SIG-M5 (cell line): ENCODE measurements at regions not wholly inside any gene's neighbourhood (a gene's known extent, or its start where the extent isn't known, plus 50 kb on each side); places are given as distances from the start of the nearest gene placed in this dataset.

Source experiments
- DNase-seq: peaks from one replicate; lab custom pipeline; 2025; lab: John Stamatoyannopoulos, UW

GRCh38 chr4:74642006-74642405, 152.3 kb downstream of the BTC start:
- no peak for DNase-seq

- no peak for DNase-seq
Observed at GRCh38 chr4:74649193-74649592, 145.1 kb downstream of the BTC start.

DNA sequence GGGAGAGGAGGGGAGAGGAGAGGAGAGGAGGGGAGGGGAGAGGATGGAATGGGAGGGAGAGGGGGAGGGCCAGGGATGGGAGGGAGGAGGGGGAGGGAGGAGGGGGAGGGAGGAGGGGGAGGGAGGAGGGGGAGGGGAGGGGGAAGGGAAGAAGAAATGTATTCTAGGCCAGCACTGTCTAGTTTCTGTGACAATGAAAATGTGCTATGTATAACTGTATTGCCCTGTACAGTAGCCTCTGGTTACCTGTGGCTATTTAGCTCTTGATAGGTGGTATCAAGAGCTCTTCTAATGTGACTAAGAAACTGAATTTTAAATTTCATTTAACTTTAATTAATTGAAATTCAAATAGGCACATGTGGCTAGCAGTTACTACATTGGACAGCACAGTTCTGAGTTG, 143.1 kb downstream of the BTC start:
- DNase-seq = no peak

- DNase-seq = no peak
Observed at GRCh38 chr4:74653331-74654229, 140.7 kb downstream of the BTC start.

DNA sequence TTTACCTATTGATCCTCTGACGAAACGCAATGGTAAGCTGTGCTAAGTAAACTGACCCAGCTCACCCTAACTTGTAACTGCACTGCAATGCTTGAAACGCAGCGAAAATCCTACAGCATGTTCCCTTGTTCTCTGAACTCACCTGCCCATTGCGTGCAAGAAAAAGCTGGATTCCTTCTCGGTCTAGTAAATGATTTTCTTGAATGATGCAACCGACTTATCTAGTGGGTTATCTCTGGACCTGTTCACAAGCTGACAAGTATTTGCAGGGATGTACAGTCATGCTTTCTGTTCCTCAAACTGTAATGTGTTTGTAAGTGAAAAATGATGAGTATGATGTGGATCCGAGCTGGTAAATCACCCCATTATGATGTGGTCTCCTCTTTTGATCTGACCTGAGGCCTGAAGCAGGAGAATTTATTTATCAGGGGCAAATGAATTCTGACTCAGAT, 140.1 kb downstream of the BTC start:
- DNase-seq = peak; percentile 19

GRCh38 chr4:74656596-74656995, 137.7 kb downstream of the BTC start:
- no peak for DNase-seq

- no peak for DNase-seq
Observed at GRCh38 chr4:74658116-74658515, 136.2 kb downstream of the BTC start.

- no peak for DNase-seq
Observed at GRCh38 chr4:74659576-74660411, 134.5 kb downstream of the BTC start.

GRCh38 chr4:74660866-74661265, 133.5 kb downstream of the BTC start:
- no peak for DNase-seq

GRCh38 chr4:74661427-74662201, 132.7 kb downstream of the BTC start:
- DNase-seq = no peak

DNA sequence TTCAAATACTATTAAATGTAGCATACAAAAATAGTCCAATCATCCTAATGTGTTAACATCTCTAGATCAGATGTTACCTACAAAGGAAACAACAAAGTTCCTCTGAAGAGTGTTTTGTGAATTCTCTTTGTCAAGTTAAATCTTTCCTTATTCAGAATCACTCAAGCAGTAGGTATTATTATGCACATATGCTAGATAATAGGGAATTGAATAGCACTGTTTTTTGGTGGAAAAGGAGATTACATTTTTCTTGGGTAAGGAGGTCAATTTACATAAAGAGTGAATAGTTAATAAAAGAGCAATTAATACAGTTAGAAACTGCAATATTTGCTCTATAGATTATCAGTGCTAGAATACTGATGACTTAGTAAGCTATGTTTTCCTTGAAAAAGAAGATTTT, 130.7 kb downstream of the BTC start:
- DNase-seq = no peak

GRCh38 chr4:74665346-74665745, 129.0 kb downstream of the BTC start:
- no peak for DNase-seq

DNA sequence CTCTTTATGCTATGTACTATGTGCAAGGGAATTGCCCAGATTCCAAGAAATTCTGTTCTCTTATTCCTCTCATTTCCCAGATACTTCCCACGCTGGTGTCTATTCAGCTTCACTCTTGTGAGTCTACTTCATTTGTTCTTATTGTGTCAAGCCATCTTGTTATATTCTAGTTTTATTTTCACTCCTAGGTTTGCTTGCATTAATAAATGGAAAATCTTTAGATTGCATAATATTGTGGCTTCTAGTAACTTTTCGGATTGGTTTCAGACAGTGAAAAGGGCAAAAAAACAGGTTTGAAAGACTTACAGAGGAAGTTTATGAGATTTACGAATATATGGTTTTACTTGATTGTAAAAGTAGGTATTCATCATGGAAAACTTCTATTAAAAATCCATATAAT, 128.4 kb downstream of the BTC start:
- DNase-seq = no peak

- no peak for DNase-seq
Observed at GRCh38 chr4:74667438-74667837, 126.9 kb downstream of the BTC start.

GRCh38 chr4:74667944-74668343, 126.4 kb downstream of the BTC start:
- DNase-seq = no peak

DNA sequence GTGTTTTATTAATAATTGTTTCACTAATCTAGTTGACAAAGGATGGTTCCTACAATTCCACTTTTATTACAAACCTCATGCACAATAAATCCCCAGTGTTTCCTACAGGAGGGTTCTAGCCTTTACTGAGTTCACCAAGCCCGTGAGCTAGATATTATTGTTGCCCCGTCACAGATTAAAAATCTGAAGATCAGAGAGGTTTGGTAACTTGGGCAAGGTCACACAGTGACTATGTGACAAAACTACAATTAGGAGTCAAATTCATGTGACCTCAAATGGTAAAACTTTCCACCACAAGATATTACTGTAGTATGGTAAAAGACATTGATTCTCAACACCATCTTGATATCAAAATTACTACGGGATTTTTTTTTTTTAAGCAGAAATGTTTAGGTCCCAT, 124.6 kb downstream of the BTC start:
- DNase-seq = no peak

- DNase-seq = no peak
Observed at GRCh38 chr4:74670583-74670982, 123.7 kb downstream of the BTC start.

- DNase-seq = no peak
Observed at GRCh38 chr4:74671080-74671698, 123.1 kb downstream of the BTC start.

- DNase-seq = no peak
Observed at GRCh38 chr4:74674750-74675149, 119.6 kb downstream of the BTC start.

- DNase-seq = no peak
Observed at GRCh38 chr4:74675673-74676279, 118.5 kb downstream of the BTC start.
